Sigmoid colon (tissue), 4 donors: ENCODE measurements at regions not wholly inside any gene's neighbourhood (a gene's known extent, or its start where the extent isn't known, plus 50 kb on each side); places are given as distances from the start of the nearest gene placed in this dataset.

ENCODE experiments used
- CTCF ChIP-seq, 4 experiments: fragments of 450-650 bp in 3 of 4; fragments of 200-600 bp in 1 of 4; IDR thresholded peaks; one replicate each; pipeline ENCODE4 v1.5.1; 2016 to 2019; ENCODE audit warnings: antibody characterized with exemption in 4 of 4, mild to moderate bottlenecking in 3 of 4, moderate library complexity in 2 of 4
- EP300 ChIP-seq, 4 donors: sonication (generic); formaldehyde crosslinking; IDR thresholded peaks; one replicate each; pipeline ENCODE4 v1.6.1; 2017; ENCODE audit warnings: antibody characterized with exemption in 4 of 4
- POLR2A ChIP-seq, 2 donors: fragments of 450-650 bp; IDR thresholded peaks; one replicate each; pipeline ENCODE4 v1.6.1; 2016; ENCODE audit warnings: antibody characterized with exemption in 2 of 2, mild to moderate bottlenecking in 2 of 2, moderate library complexity in 2 of 2
- POLR2AphosphoS5 ChIP-seq, 4 donors: sonication (generic); formaldehyde crosslinking; IDR thresholded peaks; one replicate each; pipeline ENCODE4 v1.6.1; 2017; ENCODE audit warnings: antibody characterized with exemption in 4 of 4

- TF ChIP-seq CTCF (IDR thresholded peaks at IDR 0.05), result no peak
- TF ChIP-seq POLR2A (IDR thresholded peaks at IDR 0.05), result no peak
- TF ChIP-seq EP300 (IDR thresholded peaks at IDR 0.05), result no peak
- TF ChIP-seq POLR2AphosphoS5 (IDR thresholded peaks at IDR 0.05), result no peak
Observed at GRCh38 chr21:35855484-35855883, 204.8 kb downstream of the SETD4 start.
